Stimulated activated CD4-positive, alpha-beta T cell treated with anti-CD3 and anti-CD28 coated beads, TNF-alpha, amount 100 ng/mL, for 48 hours (primary cell): ENCODE measurements at regions not wholly inside any gene's neighbourhood (a gene's known extent, or its start where the extent isn't known, plus 50 kb on each side); places are given as distances from the start of the nearest gene placed in this dataset.

Experiments
- DNase-seq, 3 donors: peaks; one replicate each; pipeline ENCODE4 v3.0.0-alpha.2; 2020; ENCODE audit warnings: low read depth in 3 of 3

DNA sequence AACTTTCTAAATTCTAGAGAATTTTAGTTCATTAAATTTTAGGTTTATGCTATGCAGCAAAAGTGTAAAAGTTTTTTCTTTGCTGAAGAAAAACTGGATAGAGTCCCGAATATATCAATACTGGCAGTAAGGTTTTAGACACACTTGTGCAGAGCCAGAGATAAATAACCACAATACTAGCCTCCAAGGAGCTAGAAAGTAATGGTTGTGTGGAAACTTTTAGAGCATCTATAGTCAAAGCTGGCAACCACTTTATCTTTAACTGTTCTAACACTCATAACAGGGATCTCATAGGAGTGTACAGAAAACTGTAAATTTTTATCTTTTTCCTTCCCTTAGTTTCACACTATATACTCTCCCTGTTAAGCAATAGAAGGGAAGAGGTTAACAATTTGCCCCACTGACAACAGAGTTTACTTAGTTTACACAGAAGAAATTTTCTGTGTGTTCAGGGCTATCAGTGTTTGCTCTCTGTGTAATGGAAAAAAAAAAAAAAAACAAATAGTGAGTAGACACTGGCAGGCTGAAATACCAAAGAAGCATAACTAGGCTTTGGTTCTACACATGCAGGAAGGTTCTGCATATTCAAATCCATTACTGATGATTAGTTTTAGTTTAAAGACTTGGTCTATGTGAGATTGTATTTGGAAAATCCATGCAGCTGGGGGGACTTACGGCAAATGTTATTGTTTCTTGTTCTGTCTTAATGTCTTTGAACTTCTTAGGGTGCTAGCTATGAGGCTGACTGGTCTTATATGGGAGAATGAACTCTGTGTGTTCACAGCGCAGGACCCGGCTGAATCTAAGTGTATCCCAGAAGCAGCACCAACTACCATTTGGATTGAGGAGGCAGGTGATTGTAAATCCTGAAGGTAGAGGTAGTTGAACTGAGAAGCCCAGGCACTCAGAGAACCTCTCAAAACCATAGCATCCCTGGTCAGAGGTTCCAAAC lies 187.6 kb downstream of the PCSK1 start:
- DNase-seq = no peak

DNA sequence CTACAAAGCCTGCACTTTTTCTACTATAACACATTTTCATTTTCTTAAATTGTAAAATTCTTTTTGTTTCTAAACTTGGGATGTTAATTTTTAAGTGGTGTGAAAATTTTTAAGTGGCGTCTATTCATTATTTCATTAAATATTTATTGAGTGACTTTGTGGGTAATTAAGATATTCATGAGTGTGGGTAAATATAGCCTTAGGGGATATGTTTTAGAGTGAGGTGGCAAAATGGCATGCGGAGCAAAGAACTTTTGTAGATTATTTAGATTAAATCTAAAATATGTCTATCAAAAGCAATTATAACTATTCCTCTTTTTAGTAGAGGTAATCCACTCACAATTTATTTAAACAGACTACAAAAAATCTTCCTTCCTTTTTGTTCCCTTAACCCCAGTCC lies 188.4 kb downstream of the PCSK1 start:
- no peak for DNase-seq

DNA sequence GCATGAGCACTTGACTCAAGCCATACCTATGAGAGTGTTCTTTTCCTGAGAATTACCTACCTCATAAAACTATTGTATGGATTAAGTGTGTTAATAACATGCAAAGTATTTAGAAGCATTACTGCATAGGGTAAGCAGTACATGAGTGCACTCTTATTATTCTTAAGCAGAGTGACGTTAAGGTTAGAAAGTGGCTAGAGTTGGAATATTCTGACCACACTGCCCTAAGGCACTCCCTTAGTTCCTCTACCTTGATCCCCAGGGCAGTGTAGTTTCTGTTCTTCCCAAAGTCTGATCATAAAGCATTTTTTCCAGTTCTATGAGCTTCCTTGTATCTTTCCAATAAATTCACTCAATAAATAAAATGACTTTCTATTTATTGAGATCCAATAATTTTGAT lies 189.2 kb downstream of the PCSK1 start:
- DNase-seq = no peak

DNA sequence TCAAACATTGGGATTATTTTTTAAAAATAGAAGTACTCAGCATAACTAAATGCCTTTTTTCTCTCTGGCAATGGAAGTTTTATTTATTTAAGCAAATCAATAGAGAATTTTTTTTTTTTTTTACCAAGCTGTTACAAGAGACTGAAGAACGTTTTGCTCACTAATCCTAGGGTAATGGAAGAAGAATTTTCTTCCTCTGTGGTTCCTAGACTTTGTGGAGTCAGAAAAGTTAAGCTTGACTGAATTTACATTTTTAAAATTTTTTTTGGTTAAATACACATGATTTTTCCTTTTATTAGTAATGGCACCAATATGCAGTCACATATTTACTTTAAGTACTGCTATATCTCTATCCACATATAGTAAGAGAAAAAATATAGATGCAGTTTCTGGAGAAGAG lies 189.8 kb downstream of the PCSK1 start:
- no peak for DNase-seq

DNA sequence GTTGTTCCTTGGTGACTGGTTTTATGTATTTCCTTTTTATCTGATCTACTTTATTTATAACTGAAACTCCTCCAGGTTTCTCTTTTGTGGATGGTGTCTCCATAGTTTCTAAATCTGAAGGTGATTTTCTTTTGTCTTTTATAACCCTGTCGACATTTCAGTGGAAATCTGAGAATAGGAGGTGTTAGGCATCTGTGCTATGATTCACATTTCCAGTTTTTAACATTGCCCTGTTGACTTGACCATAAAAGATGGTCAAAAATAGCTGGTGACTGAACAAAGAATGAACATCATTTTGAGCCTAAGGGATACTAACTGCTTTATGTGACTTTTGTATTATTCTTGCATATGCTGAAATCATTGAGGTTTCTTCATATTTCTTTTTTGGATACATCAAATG lies 190.5 kb downstream of the PCSK1 start:
- DNase-seq = no peak

DNA sequence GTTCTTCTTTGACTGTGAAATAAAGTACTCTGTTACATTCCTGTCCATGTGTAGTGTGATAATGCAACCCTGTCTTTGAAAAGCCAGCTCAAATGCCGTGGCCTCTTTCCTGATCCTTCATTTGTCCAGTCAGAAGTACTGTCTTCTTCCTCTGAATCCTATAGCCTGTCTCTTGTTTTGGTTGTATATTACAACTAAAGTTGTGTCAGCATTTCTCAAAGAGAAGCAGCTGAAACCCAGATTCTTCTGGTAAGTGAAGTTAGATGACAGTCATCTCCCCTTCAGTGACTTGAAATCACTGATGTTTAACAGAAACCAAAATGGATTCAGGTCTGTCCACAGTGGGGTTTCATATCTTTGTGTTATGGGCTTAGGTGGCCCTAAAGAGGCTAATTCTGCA lies 196.2 kb downstream of the PCSK1 start:
- no peak for DNase-seq

DNA sequence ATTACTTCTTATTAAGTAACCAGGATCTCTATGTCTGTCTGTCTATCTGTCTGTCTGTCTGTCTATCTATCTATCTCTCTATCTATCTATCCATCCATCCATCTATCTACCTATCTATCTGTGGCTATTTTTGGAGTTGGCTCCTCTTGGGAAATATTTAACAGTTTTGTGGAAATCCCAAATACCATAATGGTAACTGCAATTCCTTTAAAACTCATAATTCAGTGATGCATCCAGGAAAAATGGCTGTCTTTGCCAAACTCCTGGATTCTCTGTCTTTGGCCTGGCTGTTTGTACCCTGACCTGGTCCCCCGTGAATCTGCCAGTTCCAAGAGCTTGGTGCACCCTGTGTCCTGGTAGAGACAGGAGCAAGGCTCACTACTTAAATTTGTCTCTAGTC lies 197.0 kb downstream of the PCSK1 start:
- DNase-seq = no peak

DNA sequence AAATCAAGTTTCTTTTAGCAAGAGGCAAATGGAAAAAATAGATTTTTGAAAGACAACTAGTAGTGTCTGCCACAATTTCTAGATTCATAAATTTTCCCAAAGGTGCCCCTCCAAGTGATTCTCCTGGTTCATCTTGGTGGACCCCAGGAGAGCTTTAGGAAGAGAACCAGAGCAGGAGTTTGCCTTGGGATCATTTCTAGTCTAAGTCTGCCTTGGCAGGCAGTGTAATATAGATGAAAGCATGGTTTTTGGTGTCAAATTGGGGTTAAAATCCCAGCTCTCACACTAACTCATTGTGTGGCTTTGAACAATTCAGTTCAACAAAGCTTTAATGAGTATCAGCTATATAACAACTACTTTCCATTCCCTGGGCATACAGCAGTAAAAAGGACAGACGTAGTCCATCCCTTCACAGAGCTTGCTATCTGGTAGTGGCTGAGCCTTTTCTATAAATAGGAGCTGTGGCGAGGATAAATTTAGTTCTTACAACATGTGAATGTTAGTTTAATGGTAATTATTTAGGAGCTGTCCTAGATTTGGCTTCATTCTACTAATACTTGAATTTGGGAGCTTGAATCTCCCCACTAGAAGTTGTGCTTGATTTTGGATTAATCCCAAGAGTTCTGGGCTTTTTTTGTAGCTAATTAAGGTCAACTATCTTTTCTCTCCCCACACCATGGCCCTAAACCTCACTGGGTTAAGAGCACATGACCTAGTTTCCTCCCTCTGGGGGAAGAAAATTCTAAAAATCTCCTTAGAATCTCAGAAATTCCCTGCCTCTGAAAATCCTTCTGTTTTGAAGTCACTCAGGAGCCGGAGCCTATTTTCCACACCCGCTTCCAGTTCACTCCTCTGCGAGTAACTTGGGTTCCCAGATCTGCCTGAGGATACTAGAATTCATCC lies 197.8 kb downstream of the PCSK1 start:
- DNase-seq = no peak

DNA sequence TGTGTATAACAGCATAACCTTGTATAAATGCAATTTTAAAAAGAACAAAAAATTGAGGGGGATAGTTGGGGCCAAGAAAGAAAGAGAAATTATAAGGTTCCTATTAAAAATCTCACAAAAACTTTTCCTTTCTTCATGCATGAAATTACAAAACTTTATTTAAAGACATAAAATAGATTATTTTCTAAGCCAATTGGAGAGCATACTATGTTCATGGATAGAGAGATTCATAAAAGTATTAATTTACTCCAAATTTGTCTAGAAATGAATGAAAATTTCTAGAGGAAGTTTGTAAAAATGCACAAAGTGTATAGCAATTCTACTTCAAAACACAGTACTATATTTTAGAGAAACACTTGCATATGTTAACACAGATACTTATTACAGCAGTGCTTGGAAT lies 200.4 kb downstream of the PCSK1 start:
- no peak for DNase-seq

DNA sequence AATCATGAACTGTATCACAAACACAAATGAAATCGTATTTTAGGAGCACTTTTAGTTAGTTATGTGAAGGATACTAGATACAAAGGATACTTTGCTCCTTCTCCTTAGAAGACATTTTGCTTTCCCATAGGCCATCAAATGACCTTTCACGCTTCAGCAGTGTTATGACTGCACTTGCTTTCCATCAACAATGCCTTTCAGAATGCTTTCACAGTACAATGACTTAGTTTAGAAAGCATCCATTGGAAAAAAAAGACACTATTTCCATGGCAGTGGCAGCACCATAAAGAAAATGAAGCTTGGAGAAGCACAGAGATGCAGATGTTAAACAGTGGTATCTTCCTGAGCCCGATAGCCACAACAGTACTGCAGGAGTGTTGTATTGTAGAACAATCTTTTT lies 203.9 kb downstream of the PCSK1 start:
- no peak for DNase-seq

DNA sequence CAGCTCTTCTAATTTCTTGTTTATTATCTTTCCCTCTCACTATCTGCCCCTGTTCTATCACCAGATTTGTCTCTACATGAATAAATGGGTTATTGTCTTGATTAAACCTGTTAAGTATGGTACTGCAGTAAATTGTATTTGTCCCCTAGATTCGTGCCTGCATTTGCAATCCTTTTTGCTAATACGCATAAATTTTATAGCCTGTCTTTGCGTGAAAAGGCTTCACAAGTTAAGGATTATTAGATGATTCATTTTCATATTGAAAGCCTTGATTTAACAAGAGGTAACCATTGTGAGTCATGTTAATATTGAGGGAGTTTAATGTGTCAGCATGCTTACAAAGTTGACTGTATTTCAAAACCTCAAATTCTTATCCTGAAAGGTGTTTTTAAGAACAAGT lies 204.6 kb downstream of the PCSK1 start:
- DNase-seq = no peak

DNA sequence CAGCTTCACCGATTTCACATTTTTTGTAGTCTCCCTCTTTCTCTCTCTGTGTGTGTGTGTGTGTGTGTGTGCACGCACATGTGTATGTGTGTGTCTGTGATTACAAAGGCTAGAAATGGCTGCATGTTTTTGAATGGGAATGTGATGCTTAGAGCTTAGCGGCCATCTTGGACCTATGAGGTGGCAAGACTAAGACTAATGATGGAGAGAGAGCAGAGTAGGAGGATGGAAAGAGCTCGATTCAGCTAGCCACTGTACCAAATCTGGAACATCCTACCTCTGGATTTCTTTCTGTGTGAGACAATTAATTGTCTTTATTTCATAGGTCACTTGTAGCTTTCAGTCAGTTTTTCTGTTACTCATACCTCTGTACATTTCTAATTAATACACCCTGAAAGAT lies 205.1 kb downstream of the PCSK1 start:
- DNase-seq = no peak

DNA sequence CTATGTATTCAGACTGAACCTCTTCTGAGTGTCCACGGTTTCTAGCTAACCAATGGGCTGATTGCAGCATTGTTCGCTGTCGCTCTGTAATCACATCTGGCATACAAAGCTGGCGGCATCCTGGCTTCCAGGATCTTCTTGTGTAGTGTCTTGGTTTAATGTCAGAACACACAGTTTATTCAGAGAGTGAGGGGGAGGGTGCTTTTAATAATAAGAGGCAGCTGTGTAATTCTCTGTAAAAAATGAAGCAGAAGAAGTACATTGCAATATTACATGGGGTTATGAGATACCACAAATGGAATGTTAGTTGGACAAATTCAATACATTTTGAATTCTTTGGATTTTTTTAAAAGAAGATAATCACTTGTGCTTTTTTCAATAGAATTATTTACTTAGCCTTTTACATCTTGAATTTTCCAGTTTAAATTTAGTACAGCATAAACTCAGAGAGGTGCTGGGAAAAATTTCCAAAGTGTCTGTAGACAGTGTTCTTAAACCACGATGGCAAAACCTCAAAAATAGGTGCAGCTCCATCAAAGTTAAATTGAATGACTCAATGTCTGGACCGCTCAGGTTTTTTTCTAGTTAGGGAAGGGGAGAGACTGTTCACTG lies 206.0 kb downstream of the PCSK1 start:
- no peak for DNase-seq

DNA sequence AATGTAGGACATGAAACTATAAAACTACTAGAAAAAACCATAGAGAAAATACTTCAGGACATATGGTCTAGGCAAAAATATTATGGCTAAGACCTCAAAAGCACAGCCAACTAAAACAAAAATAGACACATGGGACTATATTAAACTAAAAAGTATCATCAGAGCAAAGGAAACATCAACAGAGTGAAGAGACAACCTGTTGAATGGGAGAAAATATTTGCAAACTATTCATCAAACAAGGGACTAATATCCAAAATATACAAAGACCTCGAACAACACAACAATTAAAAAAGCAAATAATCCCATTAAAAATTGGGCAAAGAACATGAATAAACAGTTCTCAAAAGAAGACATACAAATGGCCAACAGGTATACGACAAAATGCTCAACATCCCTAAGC lies 210.9 kb downstream of the PCSK1 start:
- DNase-seq = no peak

DNA sequence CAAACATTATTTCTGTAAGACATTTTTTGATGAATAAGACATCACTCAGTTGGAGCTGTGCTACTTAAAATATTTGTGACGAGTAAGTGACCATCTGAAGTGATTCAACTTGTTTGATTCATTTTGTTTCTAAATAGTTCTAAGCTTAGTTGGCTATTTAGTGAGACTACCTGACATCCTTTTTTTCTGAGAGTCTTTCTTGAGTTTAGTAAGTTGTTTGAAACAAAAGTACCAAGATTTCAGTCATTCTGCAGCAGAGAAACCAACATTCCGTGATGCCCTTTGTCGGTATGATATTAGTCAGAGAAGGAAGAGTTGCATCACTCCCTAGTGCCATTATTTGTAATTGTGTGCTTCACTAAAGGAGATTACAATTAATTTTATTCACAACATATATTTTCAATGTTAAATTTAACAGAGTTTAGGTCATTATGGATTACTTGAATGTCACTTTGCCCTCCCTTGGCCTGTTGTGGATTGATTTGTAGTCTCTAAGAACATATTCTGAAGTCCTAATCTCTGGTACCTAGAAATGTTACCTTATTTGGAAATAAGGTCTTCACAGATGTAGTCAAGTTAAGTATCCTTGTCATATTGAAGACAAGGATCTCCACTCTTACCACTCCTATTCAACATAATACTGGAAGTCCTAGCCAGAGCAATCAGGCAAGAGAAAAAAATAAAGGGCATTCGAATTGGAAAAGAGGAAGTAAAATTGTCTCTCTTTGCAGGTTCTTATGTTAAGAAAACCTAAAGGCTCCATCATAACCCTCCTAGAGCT lies 212.2 kb downstream of the PCSK1 start:
- no peak for DNase-seq

DNA sequence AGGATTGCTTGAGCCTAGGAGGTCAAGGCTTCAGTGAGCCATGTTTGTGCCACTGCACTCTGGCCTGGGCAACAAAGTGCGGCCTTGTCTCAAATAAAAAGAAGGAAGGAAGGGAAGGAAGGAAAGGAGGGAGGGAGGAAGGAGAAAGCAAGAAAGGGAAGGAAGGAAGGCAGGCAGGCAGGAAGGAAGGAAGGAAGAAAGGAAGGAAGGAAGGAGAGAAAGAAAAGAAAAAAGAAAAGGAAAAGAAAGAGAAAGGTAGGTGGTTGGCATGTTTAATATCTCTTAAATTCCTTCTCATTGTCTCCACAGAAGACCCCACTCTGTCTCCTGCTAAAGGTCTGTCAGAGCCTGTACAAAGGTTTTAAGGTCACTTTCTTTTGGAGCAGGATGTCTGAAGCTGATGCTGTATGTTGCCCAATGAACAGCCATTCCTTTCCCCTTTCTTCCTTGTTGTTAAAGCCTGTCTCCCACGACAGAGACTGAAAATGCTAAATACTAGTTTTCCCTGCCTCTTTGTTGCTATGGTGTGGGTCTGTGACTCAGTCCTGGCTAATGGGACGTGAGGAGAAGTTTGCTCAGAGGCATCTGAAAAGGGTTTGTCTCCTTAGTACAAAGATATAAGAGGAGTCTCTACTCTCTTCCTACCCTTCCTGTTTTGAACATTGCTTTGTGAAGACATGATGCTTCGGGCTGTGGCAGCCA lies 213.3 kb downstream of the PCSK1 start:
- no peak for DNase-seq

DNA sequence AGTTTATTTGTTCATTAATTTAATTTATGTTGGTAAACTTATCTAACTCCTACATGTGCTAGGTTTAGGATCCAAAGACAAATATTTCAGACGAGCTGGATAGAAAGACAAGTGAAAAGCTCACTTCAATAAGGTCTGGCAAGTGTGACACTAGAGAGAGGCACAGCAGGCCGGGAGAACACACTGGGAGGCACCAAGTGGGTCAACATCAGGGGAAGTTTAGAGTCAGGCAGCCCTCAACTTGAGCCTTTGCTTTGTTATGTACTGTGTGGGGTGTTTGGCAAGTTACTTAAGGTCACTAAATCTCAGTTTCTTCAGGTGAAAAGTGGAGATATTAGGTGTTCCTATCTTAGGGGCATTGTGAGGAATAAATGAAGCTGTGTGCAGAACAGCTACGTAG lies 214.4 kb downstream of the PCSK1 start:
- no peak for DNase-seq

DNA sequence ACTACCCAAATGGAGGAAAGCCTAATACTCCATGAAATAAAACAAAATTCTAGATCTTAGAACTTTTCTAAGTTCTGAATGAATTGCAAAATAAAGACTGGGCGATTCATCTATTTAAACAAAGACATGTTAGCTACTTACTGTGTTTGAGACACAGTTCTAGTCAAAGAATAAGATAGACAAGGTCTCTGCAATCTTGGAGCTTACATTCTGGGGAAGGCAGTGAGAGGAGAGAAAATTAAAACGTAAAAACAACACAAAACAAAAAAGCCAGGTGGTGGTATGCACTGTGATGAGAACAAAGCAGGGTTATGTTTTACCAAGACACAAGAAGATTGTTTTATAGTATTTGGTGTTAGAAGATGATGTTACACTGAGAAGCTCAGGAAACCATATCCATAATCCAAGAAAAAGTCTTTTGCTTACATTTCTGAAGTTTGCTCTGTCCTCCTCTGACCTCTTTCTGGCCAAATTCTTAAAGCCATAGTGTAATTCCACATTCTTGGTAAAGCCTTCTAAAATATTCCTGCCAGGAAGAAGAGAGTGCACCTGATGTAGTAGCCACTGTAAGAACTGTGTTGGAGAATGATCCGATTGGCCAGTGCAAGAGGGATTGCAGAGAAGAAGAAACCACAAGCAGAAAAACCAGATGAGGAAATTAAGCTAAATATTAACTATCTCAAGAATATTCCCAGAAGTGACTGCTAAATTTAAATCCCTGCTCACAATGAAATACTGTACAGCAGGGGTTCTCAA lies 218.4 kb downstream of the PCSK1 start:
- DNase-seq = no peak

DNA sequence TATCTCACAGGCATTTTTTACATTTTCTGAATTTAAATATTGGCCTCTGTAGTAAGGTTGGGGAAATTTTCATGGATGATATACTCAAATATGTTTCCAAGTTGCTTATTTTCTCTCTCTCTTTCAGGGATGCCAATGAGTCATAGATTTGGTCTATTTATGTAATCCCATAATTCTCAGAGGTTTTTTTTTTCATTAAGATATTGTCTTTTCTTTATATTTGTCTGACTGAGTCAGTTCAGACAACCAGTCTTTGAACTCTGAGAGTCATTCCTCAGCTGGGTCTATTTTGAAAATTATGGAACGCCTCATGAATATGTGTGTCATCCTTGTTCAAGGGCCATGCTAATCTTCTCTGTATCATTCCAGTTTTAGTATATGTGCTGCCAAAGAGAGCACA lies 223.2 kb downstream of the PCSK1 start:
- DNase-seq = no peak

DNA sequence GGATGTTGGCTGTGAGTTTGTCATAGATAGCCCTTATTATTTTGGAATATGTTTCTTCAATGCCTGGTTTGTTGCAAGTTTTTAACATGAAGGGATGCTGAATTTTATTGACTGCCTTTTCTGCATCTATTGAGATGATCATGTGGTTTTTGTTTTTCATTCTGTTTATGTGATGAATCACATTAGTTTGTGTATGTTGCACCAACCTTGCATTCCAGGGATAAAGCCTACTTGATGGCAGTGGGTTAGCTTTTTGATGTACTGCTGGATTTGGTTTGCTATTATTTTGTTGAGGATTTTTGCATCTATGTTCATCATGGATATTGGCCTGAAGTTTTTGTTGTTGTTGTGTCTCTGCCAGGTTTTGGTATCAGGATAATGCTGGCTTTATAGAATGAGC lies 225.6 kb downstream of the PCSK1 start:
- no peak for DNase-seq
